GM18508 (cell line): ENCODE measurements at regions not wholly inside any gene's neighbourhood (a gene's known extent, or its start where the extent isn't known, plus 50 kb on each side); places are given as distances from the start of the nearest gene placed in this dataset.

Source experiments
- ATAC-seq: cut with Tn5 transposase; IDR thresholded peaks from one replicate; pipeline ENCODE4 v1.9.1; 2021; ENCODE audit warnings: moderate number of reproducible peaks; ENCODE audit not compliant: insufficient read depth, unreplicated experiment

GRCh38 chr10:10625491-10625890 lies 392.2 kb upstream of the CELF2 start:
- no peak for ATAC-seq

GRCh38 chr10:10626734-10627133 lies 390.9 kb upstream of the CELF2 start:
- no peak for ATAC-seq

- no peak for ATAC-seq
These were observed 390.3 kb upstream of the CELF2 start for GRCh38 chr10:10627414-10627813.

- ATAC-seq, result no peak
These were observed 388.2 kb upstream of the CELF2 start for GRCh38 chr10:10629512-10629911.

- ATAC-seq, result no peak
These were observed 387.4 kb upstream of the CELF2 start for GRCh38 chr10:10630281-10630680.

GRCh38 chr10:10630782-10631181 lies 386.9 kb upstream of the CELF2 start:
- no peak for ATAC-seq

GRCh38 chr10:10642189-10642588 lies 375.5 kb upstream of the CELF2 start:
- no peak for ATAC-seq

GRCh38 chr10:10642751-10643150 lies 374.9 kb upstream of the CELF2 start:
- ATAC-seq, result no peak

GRCh38 chr10:10644008-10644646 lies 373.5 kb upstream of the CELF2 start:
- ATAC-seq, result no peak

GRCh38 chr10:10644676-10645385 lies 372.8 kb upstream of the CELF2 start:
- ATAC-seq, result no peak

- ATAC-seq, result no peak
These were observed 370.3 kb upstream of the CELF2 start for GRCh38 chr10:10647331-10647730.

- no peak for ATAC-seq
These were observed 360.4 kb upstream of the CELF2 start for GRCh38 chr10:10657139-10657760.

GRCh38 chr10:10658172-10658785 lies 359.4 kb upstream of the CELF2 start:
- ATAC-seq, result no peak

- no peak for ATAC-seq
These were observed 357.6 kb upstream of the CELF2 start for GRCh38 chr10:10660054-10660453.

- no peak for ATAC-seq
These were observed 356.5 kb upstream of the CELF2 start for GRCh38 chr10:10661176-10661575.

- ATAC-seq, result no peak
These were observed 354.8 kb upstream of the CELF2 start for GRCh38 chr10:10662716-10663408.

- no peak for ATAC-seq
These were observed 354.1 kb upstream of the CELF2 start for GRCh38 chr10:10663622-10664021.

GRCh38 chr10:10665750-10666149 lies 351.9 kb upstream of the CELF2 start:
- ATAC-seq, result no peak

- ATAC-seq, result no peak
These were observed 350.2 kb upstream of the CELF2 start for GRCh38 chr10:10667466-10667865.

- ATAC-seq, result no peak
These were observed 340.7 kb upstream of the CELF2 start for GRCh38 chr10:10676972-10677371.

GRCh38 chr10:10677479-10677878 lies 340.2 kb upstream of the CELF2 start:
- no peak for ATAC-seq
